ENCODE measurements at regions not wholly inside any gene's neighbourhood (a gene's known extent, or its start where the extent isn't known, plus 50 kb on each side); places are given as distances from the start of the nearest gene placed in this dataset.

- TF ChIP-seq POLR2A (IDR thresholded peaks at IDR 0.05; ENCODE audit: low read depth, low read length) (no peak), POLR2AphosphoS5 (IDR thresholded peaks at IDR 0.05; ENCODE audit: low read depth, low read length) (no peak), TAF1 (IDR thresholded peaks at IDR 0.05; ENCODE audit: low read depth, low read length) (no peak), POU2F2 (IDR thresholded peaks at IDR 0.05; ENCODE audit: low read depth, low read length) (no peak), PAX5 (IDR thresholded peaks at IDR 0.05; ENCODE audit: insufficient read depth, low read length, severe bottlenecking) (no peak)
These were observed 92.8 kb upstream of the NMNAT3 start for GRCh38 chr3:139770577-139770976.

Measured in GM12891 (cell line).